Neutrophil (primary cell): ENCODE measurements at regions not wholly inside any gene's neighbourhood (a gene's known extent, or its start where the extent isn't known, plus 50 kb on each side); places are given as distances from the start of the nearest gene placed in this dataset.

ENCODE experiments used
- H3K27ac ChIP-seq: fragments of 200-600 bp; sonication (generic); 2 replicates; pipeline ENCODE4 v1.5.1; 2016; ENCODE audit warnings: mild to moderate bottlenecking, moderate library complexity
- H3K27me3 ChIP-seq: fragments of 200-600 bp; sonication (generic); 2 replicates; pipeline ENCODE4 v1.6.0; 2016; ENCODE audit warnings: mild to moderate bottlenecking
- H3K36me3 ChIP-seq: fragments of 200-600 bp; sonication (generic); 2 replicates; pipeline ENCODE4 v1.5.1; 2017
- H3K4me1 ChIP-seq, 2 experiments: fragments of 200-600 bp in 1 of 2; sonication (generic) in 1 of 2; 1 replicate in 1 of 2; 2 replicates in 1 of 2; pipeline versions ENCODE4 v1.5.1 to v1.6.1; 2013 to 2016; ENCODE audit warnings: low read depth in 1 of 2, low read length in 1 of 2, mild to moderate bottlenecking in 1 of 2, moderate library complexity in 1 of 2; ENCODE audit not compliant: control insufficient read depth in 1 of 2, insufficient read depth in 1 of 2
- H3K4me3 ChIP-seq, 2 experiments: fragments of 200-600 bp in 1 of 2; sonication (generic) in 1 of 2; 1 replicate in 1 of 2; 2 replicates in 1 of 2; pipeline ENCODE4 v1.5.1; 2013 to 2016; ENCODE audit warnings: low read depth in 1 of 2, low read length in 1 of 2, mild to moderate bottlenecking in 1 of 2, moderate library complexity in 1 of 2
- H3K9me3 ChIP-seq: fragments of 200-600 bp; sonication (generic); 2 replicates; pipeline ENCODE4 v1.5.1; 2016
- CTCF ChIP-seq: fragments of 200-600 bp; sonication (generic); IDR thresholded peaks from 2 replicates; pipeline ENCODE4 v1.5.1; 2016; ENCODE audit warnings: antibody characterized with exemption

- H3K27ac ChIP-seq, result no peak overlapping the region
- peaks cover 68% of the 10 kb centered on the region for H3K27me3 ChIP-seq
- TF ChIP-seq CTCF, result no peak
- H3K4me3 ChIP-seq, result no peak overlapping the region
- no peaks in the 10 kb centered on the region for H3K9me3 ChIP-seq
- no peaks in the 10 kb centered on the region for H3K36me3 ChIP-seq
- no peaks in the 10 kb centered on the region for H3K4me1 ChIP-seq
Observed at GRCh38 chr1:214215583-214215982, 65.4 kb upstream of the SMYD2 start.

- Histone ChIP-seq H3K27me3 (peaks cover 72% of the 10 kb centered on the region), H3K4me1 (no peaks in the 10 kb centered on the region), H3K27ac (no peak overlapping the region), H3K36me3 (no peaks in the 10 kb centered on the region), H3K4me3 (no peak overlapping the region), H3K9me3 (no peaks in the 10 kb centered on the region)
- no peak for TF ChIP-seq CTCF
Observed at GRCh38 chr1:214216021-214216420, 64.9 kb upstream of the SMYD2 start.

GRCh38 chr1:214216779-214217178 lies 64.2 kb upstream of the SMYD2 start:
- no peak overlapping the region for H3K27ac ChIP-seq
- no peaks in the 10 kb centered on the region for H3K9me3 ChIP-seq
- no peaks in the 10 kb centered on the region for H3K36me3 ChIP-seq
- H3K27me3 ChIP-seq, result peaks cover 72% of the 10 kb centered on the region
- no peaks in the 10 kb centered on the region for H3K4me1 ChIP-seq
- H3K4me3 ChIP-seq, result no peak overlapping the region
- TF ChIP-seq CTCF, result no peak

- no peak for TF ChIP-seq CTCF
- Histone ChIP-seq H3K9me3 (no peaks in the 10 kb centered on the region), H3K36me3 (no peaks in the 10 kb centered on the region), H3K27me3 (peaks cover 57% of the 10 kb centered on the region), H3K4me1 (no peaks in the 10 kb centered on the region), H3K4me3 (no peak overlapping the region), H3K27ac (no peak overlapping the region)
Observed at GRCh38 chr1:214219902-214220301, 61.1 kb upstream of the SMYD2 start.

- TF ChIP-seq CTCF, result no peak
- Histone ChIP-seq H3K4me3 (no peak overlapping the region), H3K9me3 (no peaks in the 10 kb centered on the region), H3K36me3 (no peaks in the 10 kb centered on the region), H3K27me3 (peaks cover 58% of the 10 kb centered on the region), H3K4me1 (no peaks in the 10 kb centered on the region), H3K27ac (no peak overlapping the region)
Observed at GRCh38 chr1:214220891-214221290, 60.1 kb upstream of the SMYD2 start.
